ENCODE measurements at regions not wholly inside any gene's neighbourhood (a gene's known extent, or its start where the extent isn't known, plus 50 kb on each side); places are given as distances from the start of the nearest gene placed in this dataset.

GRCh38 chr3:175879417-175879816, 1020.3 kb downstream of the NAALADL2 start:
- no peak for DNase-seq (ENCODE audit: insufficient read length, low spot score)
- no peak for TF ChIP-seq POLR2A (IDR thresholded peaks at IDR 0.05; ENCODE audit: low read depth, low read length)
- FAIRE-seq, result no peak

- TF ChIP-seq POLR2A (IDR thresholded peaks at IDR 0.05; ENCODE audit: low read depth, low read length), result no peak
- DNase-seq (ENCODE audit: insufficient read length, low spot score) (no peak), FAIRE-seq (no peak)
Measured at GRCh38 chr3:175869404-175869803, 1010.3 kb downstream of the NAALADL2 start.

- TF ChIP-seq POLR2A (IDR thresholded peaks at IDR 0.05; ENCODE audit: low read depth, low read length), result no peak
- DNase-seq (ENCODE audit: insufficient read length, low spot score), result no peak
- no peak for FAIRE-seq
Measured at GRCh38 chr3:175868626-175869025, 1009.5 kb downstream of the NAALADL2 start.

- DNase-seq (ENCODE audit: insufficient read length, low spot score) (no peak), FAIRE-seq (no peak)
- no peak for TF ChIP-seq POLR2A (IDR thresholded peaks at IDR 0.05; ENCODE audit: low read depth, low read length)
Measured at GRCh38 chr3:175865724-175866123, 1006.6 kb downstream of the NAALADL2 start.

GRCh38 chr3:175861916-175862315, 1002.8 kb downstream of the NAALADL2 start:
- no peak for DNase-seq (ENCODE audit: insufficient read length, low spot score)
- no peak for TF ChIP-seq POLR2A (IDR thresholded peaks at IDR 0.05; ENCODE audit: low read depth, low read length)
- no peak for FAIRE-seq

Data from H54 (cell line).